H1 (cell line): ENCODE measurements at regions not wholly inside any gene's neighbourhood (a gene's known extent, or its start where the extent isn't known, plus 50 kb on each side); places are given as distances from the start of the nearest gene placed in this dataset.

Experiments used
- CTCF ChIA-PET: fragments of 300-600 bp; sonication (Branson Sonifier 250); formaldehyde crosslinking; loops from one replicate; lab custom pipeline; 2021; ENCODE audit not compliant: partially characterized antibody; lab: Charles Lee
- POLR2A ChIA-PET: fragments of 300-600 bp; sonication (Branson Sonifier 250); formaldehyde crosslinking; loops from one replicate; lab custom pipeline; 2021; ENCODE audit warnings: inconsistent platforms; ENCODE audit not compliant: partially characterized antibody; lab: Charles Lee
- DNase-seq, 2 experiments: peaks; one replicate each; pipeline versions ENCODE4 v3.0.0 to v3.0.0-alpha.2; 2010 to 2022; ENCODE audit warnings: low spot score in 2 of 2, low read depth in 1 of 2, mixed read lengths in 1 of 2
- FAIRE-seq: peaks from 2 replicates; lab custom pipeline; 2011; peaks lifted over from hg19 to GRCh38; lab: Jason Lieb, UNC
- H2AFZ ChIP-seq: 2 replicates; pipeline ENCODE4 v1.8.1; 2012; ENCODE audit warnings: low read length, inconsistent platforms
- H2AK5ac ChIP-seq: 2 replicates; pipeline ENCODE4 v1.6.1; 2013; ENCODE audit warnings: low read depth, low read length
- H2BK120ac ChIP-seq: replicated peaks from 2 replicates; pipeline ENCODE3; 2013; ENCODE audit warnings: low read depth, low read length, inconsistent platforms
- H2BK12ac ChIP-seq: 2 replicates; pipeline ENCODE4 v1.6.1; 2013; ENCODE audit warnings: low read depth, low read length
- H2BK15ac ChIP-seq: 2 replicates; pipeline ENCODE4 v1.6.1; 2013; ENCODE audit warnings: low read length
- H2BK20ac ChIP-seq: 2 replicates; pipeline ENCODE4 v1.6.1; 2013; ENCODE audit warnings: low read length
- H2BK5ac ChIP-seq: 2 replicates; pipeline ENCODE4 v1.6.1; 2013; ENCODE audit warnings: low read depth, low read length
- H3K14ac ChIP-seq: 2 replicates; pipeline ENCODE4 v1.6.1; 2013; ENCODE audit warnings: inconsistent platforms; ENCODE audit not compliant: insufficient read length
- H3K18ac ChIP-seq: 2 replicates; pipeline ENCODE4 v1.6.1; 2013; ENCODE audit warnings: low read length; ENCODE audit errors: extremely low read depth
- H3K23ac ChIP-seq: 2 replicates; pipeline ENCODE4 v1.6.1; 2013; ENCODE audit warnings: inconsistent platforms; ENCODE audit not compliant: insufficient read length
- H3K23me2 ChIP-seq: 2 replicates; pipeline ENCODE4 v1.6.1; 2013; ENCODE audit warnings: low read depth, low read length
- H3K27ac ChIP-seq: 2 replicates; pipeline ENCODE4 v1.6.1; 2011; ENCODE audit warnings: low read depth, low read length, inconsistent platforms
- H3K27me3 ChIP-seq, 4 experiments: replicated peaks in 1 of 4; 1 replicate in 1 of 4; 2 replicates in 3 of 4; pipeline versions ENCODE4 v1.6.1 to v1.8.1; 2011 to 2013; ENCODE audit warnings: low read length in 3 of 4, mild to moderate bottlenecking in 3 of 4, inconsistent platforms in 2 of 4, mixed read lengths in 2 of 4, moderate library complexity in 1 of 4; ENCODE audit not compliant: control insufficient read depth in 3 of 4, insufficient read depth in 3 of 4; ENCODE audit errors: extremely low read depth in 1 of 4
- H3K36me3 ChIP-seq, 4 experiments: 2 replicates each; pipeline versions ENCODE4 v1.6.1 to v1.8.1; 2011 to 2013; ENCODE audit warnings: mild to moderate bottlenecking in 4 of 4, low read length in 3 of 4, moderate library complexity in 2 of 4, control low read depth in 1 of 4, inconsistent platforms in 1 of 4; ENCODE audit not compliant: insufficient read depth in 4 of 4, control insufficient read depth in 2 of 4
- H3K4ac ChIP-seq: replicated peaks from 2 replicates; pipeline ENCODE3; 2013; ENCODE audit warnings: low read length, low read depth, mixed read lengths, inconsistent platforms; ENCODE audit not compliant: insufficient read length
- H3K4me1 ChIP-seq, 4 experiments: replicated peaks in 1 of 4; 1 replicate in 1 of 4; 2 replicates in 3 of 4; pipeline versions ENCODE4 v1.6.1 to v1.8.1; 2011 to 2013; ENCODE audit warnings: low read length in 3 of 4, inconsistent platforms in 2 of 4, mixed read lengths in 1 of 4; ENCODE audit not compliant: insufficient read depth in 4 of 4, control insufficient read depth in 3 of 4
- H3K4me2 ChIP-seq, 2 experiments: 2 replicates each; pipeline versions ENCODE4 v1.6.1 to v1.8.1; 2011 to 2013; ENCODE audit warnings: low read depth in 2 of 2, low read length in 2 of 2, control low read depth in 1 of 2, inconsistent platforms in 1 of 2, mild to moderate bottlenecking in 1 of 2; ENCODE audit not compliant: insufficient read depth in 1 of 2
- H3K4me3 ChIP-seq, 4 experiments: fragments of 200-600, 300-600 bp in 1 of 4; sonication (generic), shearing (Covaris generic), sonication (Bioruptor Twin) in 1 of 4; 2 replicates each; pipeline versions ENCODE4 v1.5.1 to v1.8.1; 2011 to 2016; ENCODE audit warnings: low read length in 4 of 4, low read depth in 3 of 4, control low read depth in 2 of 4, inconsistent platforms in 2 of 4, mild to moderate bottlenecking in 2 of 4, mixed read lengths in 1 of 4, moderate library complexity in 1 of 4; ENCODE audit not compliant: insufficient read depth in 2 of 4; ENCODE audit errors: extremely low read depth in 1 of 4
- H3K56ac ChIP-seq: replicated peaks from 2 replicates; pipeline ENCODE3; 2013; ENCODE audit warnings: low read depth, mild to moderate bottlenecking, mixed read lengths, low read length, inconsistent platforms; ENCODE audit not compliant: insufficient read length
- H3K79me1 ChIP-seq: 2 replicates; pipeline ENCODE4 v1.6.1; 2013; ENCODE audit warnings: low read depth, low read length, control low read depth
- H3K79me2 ChIP-seq, 2 experiments: 2 replicates each; pipeline versions ENCODE4 v1.6.1 to v1.8.1; 2012 to 2013; ENCODE audit warnings: low read length in 2 of 2, mild to moderate bottlenecking in 2 of 2, inconsistent platforms in 1 of 2; ENCODE audit not compliant: insufficient read depth in 2 of 2, control insufficient read depth in 1 of 2
- H3K9ac ChIP-seq, 4 experiments: replicated peaks in 1 of 4; 1 replicate in 1 of 4; 2 replicates in 3 of 4; pipeline versions ENCODE4 v1.6.1 to v1.8.1; 2011 to 2013; ENCODE audit warnings: low read depth in 3 of 4, low read length in 3 of 4, control low read depth in 2 of 4, mild to moderate bottlenecking in 2 of 4, moderate library complexity in 2 of 4, inconsistent platforms in 1 of 4; ENCODE audit errors: extremely low read depth in 1 of 4
- H3K9me3 ChIP-seq, 2 experiments: 2 replicates each; pipeline versions ENCODE4 v1.6.1 to v1.8.1; 2012 to 2013; ENCODE audit warnings: mild to moderate bottlenecking in 2 of 2, moderate library complexity in 2 of 2, control low read depth in 1 of 2, inconsistent platforms in 1 of 2, low read depth in 1 of 2, low read length in 1 of 2, mixed read lengths in 1 of 2; ENCODE audit not compliant: insufficient read depth in 2 of 2
- H4K20me1 ChIP-seq, 2 experiments: replicated peaks in 1 of 2; 2 replicates each; pipeline versions ENCODE3 to v1.8.1; 2011 to 2013; ENCODE audit warnings: inconsistent platforms in 2 of 2, low read length in 2 of 2, mild to moderate bottlenecking in 1 of 2; ENCODE audit not compliant: insufficient read depth in 2 of 2, control insufficient read depth in 1 of 2
- H4K5ac ChIP-seq: 2 replicates; pipeline ENCODE4 v1.6.1; 2013; ENCODE audit warnings: low read length, low read depth, mixed read lengths, inconsistent platforms; ENCODE audit not compliant: insufficient read length
- H4K8ac ChIP-seq: 2 replicates; pipeline ENCODE4 v1.8.0; 2013; ENCODE audit warnings: mild to moderate bottlenecking, moderate library complexity, low read length, inconsistent platforms; ENCODE audit not compliant: insufficient read depth; ENCODE audit errors: extremely low read depth
- H4K91ac ChIP-seq: replicated peaks from 2 replicates; pipeline ENCODE3; 2013; ENCODE audit warnings: low read length, mixed read lengths, inconsistent platforms; ENCODE audit not compliant: insufficient read length
- HDAC2 ChIP-seq, 2 experiments: fragments of 300-600 bp in 1 of 2; sonication (generic) in 1 of 2; IDR thresholded peaks; 2 replicates each; pipeline ENCODE4 v1.6.1; 2011 to 2012; ENCODE audit warnings: low read depth in 2 of 2, low read length in 2 of 2, mild to moderate bottlenecking in 2 of 2, moderate library complexity in 2 of 2, borderline replicate concordance in 1 of 2, inconsistent platforms in 1 of 2
- NANOG ChIP-seq: IDR thresholded peaks from 2 replicates; pipeline ENCODE4 v1.6.1; 2011; ENCODE audit warnings: low read length, low read depth, mild to moderate bottlenecking, inconsistent platforms; ENCODE audit not compliant: insufficient read depth, poor library complexity, severe bottlenecking
- PHF8 ChIP-seq: fragments of 200-600 bp; sonication (generic); conservative IDR thresholded peaks from 2 replicates; pipeline ENCODE4 v1.7.1; 2012; ENCODE audit warnings: low read depth, mild to moderate bottlenecking, inconsistent platforms, low read length, moderate library complexity
- POLR2AphosphoS5 ChIP-seq: IDR thresholded peaks from 2 replicates; pipeline ENCODE4 v1.6.1; 2011; ENCODE audit warnings: low read depth, low read length
- RAD21 ChIP-seq, 2 experiments: IDR thresholded peaks in 1 of 2; conservative IDR thresholded peaks in 1 of 2; 2 replicates each; pipeline ENCODE4 v1.6.1; 2011; ENCODE audit warnings: low read depth in 2 of 2, low read length in 2 of 2, improper control_type of control experiment in 1 of 2, inconsistent platforms in 1 of 2, mild to moderate bottlenecking in 1 of 2, moderate library complexity in 1 of 2
- SRF ChIP-seq: IDR thresholded peaks from 2 replicates; pipeline ENCODE4 v1.6.1; 2011; ENCODE audit warnings: mild to moderate bottlenecking, low read depth, low read length, moderate library complexity
- WGBS, 2 experiments: shearing (Covaris generic) in 1 of 2; methylation state at CpG; one replicate each; pipeline versions ENCODE4 v1.1.6 to v1.1.7; 2013 to 2015; ENCODE audit warnings: low lambda C conversion rate in 2 of 2, mixed read lengths in 2 of 2, inconsistent platforms in 1 of 2, low coverage in 1 of 2, missing lambda C conversion rate in 1 of 2; ENCODE audit not compliant: insufficient replicate concordance in 2 of 2, insufficient coverage in 1 of 2, insufficient read length in 1 of 2; ENCODE audit errors: extremely low coverage in 1 of 2, missing lambda C conversion rate in 1 of 2; 5-methylcytosine and 5-hydroxymethylcytosine counted together

DNA sequence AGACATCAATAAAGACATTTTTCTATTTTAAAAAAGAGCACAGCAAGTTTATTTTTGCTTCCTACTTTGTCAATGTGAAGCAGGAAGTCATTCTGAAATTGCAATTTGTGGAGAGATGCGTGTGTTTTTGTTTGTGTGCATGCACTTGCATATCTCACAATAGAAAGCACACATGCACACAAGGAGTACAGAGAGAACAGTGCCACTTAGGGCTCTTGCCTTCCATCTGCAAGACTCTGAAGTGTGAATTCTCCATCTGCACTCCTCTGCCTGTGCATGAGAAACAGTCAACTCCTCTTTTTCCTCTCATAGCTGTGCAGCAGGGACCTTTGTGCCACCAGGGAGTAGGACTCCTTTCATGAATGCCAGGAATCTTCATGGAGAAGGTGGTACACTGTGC lies 316.3 kb upstream of the CNR1 start:
- Histone ChIP-seq H3K36me3 (no peaks in the 10 kb centered on the region), H3K4me2 (no peak overlapping the region)

More for the DNA sequence above, 316.3 kb upstream of the CNR1 start:
- Histone ChIP-seq H4K91ac (no peak overlapping the region), H4K8ac (no peak overlapping the region), H3K4ac (no peak overlapping the region), H3K27ac (no peak overlapping the region), H3K18ac (no peak overlapping the region), H2BK5ac (no peak overlapping the region), H3K4me1 (no peaks in the 10 kb centered on the region), H3K23ac (no peak overlapping the region), H2BK20ac (no peak overlapping the region), H3K56ac (no peak overlapping the region), H3K27me3 (no peaks in the 10 kb centered on the region), H3K23me2 (no peaks in the 10 kb centered on the region), H3K14ac (no peak overlapping the region), H2AK5ac (no peak overlapping the region), H2AFZ (no peak overlapping the region), H2BK15ac (no peak overlapping the region), H3K9me3 (peaks cover 7% of the 10 kb centered on the region in 2 experiments; a peak in 3 of 4 replicates), H4K20me1 (no peaks in the 10 kb centered on the region), H2BK12ac (no peak overlapping the region), H3K4me3 (no peak overlapping the region), H2BK120ac (no peak overlapping the region), H4K5ac (no peak overlapping the region), H3K79me2 (no peaks in the 10 kb centered on the region), H3K9ac (no peak overlapping the region), H3K79me1 (no peaks in the 10 kb centered on the region)
- DNase-seq (no peak), FAIRE-seq (no peak)
- ChIA-PET CTCF (interaction anchor here (0.6 to 2.1 kb wide), 3 partner anchors 9 to 15 kb away, joined by 3 to 14 read pairs (median 3); no protein-coding TSS in a partner anchor), POLR2A (no interaction called here)
- 100% methylated on average over 1 of the region's 1 CpG; no CpG with 5 or more reads in 1 of the 2 experiments for WGBS, 2 experiments
- no peak for TF ChIP-seq RAD21 (IDR thresholded peaks at IDR 0.05 in 1 of 2, conservative IDR thresholded peaks at IDR 0.05 in 1 of 2; ENCODE audit: low read depth in 2 of 2, low read length in 2 of 2)
- TF ChIP-seq SRF = no peak
- no peak for TF ChIP-seq HDAC2 (IDR thresholded peaks at IDR 0.05; ENCODE audit: borderline replicate concordance in 1 of 2, low read depth in 2 of 2, low read length in 2 of 2)
- no peak for TF ChIP-seq NANOG
- no peak for TF ChIP-seq POLR2AphosphoS5
- no peak for TF ChIP-seq PHF8
